ENCODE measurements at regions not wholly inside any gene's neighbourhood (a gene's known extent, or its start where the extent isn't known, plus 50 kb on each side); places are given as distances from the start of the nearest gene placed in this dataset.

DNA sequence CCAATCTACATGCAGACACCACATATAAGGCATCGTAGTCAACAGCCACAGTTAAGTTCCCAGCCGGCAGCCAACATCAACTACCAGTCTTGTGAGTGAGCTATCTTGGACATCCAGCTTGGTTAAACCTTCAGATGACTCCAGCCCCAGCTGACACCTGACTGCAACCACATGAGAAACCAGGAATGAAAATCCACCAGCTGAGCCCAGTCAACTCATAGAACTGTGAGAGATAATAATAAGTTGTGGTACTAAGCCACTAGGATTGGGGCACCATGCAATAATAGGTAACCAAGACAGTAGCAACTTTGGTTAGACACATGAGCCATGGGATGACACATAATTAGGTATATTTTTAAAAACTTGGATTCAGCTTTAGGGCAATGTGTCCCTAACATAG is 188.1 kb upstream of the BCOR start:
- POLR2A ChIA-PET = no interaction called here
- CTCF ChIA-PET = no interaction called here

DNA sequence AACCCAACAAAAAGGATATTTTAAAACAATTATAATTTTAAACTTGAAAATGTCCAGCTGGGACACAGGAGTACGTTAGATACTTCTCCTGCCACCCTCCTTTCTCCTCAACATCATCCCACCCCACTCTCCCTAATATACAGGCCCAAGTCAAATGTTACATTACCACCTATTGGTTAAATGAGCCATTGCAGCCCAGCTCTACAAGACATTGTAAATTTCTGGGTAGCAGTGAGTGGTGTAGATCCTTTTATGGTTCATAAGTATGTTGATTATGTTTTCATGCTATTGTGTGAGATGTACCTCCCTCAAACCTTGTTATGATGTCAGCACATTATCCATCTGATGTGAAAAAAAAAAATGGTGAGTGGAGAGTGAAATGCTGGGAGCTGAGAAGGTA is 187.1 kb upstream of the BCOR start:
- CTCF ChIA-PET = no interaction called here
- POLR2A ChIA-PET = no interaction called here

DNA sequence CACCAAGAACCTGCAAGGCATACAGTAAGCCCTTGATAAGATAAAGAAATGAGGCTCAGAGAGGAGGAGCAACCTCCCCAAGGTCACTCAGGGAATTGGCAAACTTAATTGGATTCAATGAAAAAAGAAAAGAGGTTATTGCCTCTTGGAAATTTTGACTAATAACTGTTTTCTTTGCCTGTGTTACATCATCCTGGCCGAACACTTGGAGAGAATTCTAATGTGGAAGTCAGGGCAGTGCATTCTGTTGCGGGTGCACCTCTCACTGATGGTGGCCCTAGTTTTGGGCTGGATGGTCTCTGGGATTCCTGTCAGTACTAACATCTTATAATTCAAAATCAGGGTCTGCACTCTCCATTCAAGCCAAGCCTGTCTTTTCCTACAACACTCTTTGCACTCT is 186.2 kb upstream of the BCOR start:
- ChIA-PET POLR2A (no interaction called here), CTCF (no interaction called here)

DNA sequence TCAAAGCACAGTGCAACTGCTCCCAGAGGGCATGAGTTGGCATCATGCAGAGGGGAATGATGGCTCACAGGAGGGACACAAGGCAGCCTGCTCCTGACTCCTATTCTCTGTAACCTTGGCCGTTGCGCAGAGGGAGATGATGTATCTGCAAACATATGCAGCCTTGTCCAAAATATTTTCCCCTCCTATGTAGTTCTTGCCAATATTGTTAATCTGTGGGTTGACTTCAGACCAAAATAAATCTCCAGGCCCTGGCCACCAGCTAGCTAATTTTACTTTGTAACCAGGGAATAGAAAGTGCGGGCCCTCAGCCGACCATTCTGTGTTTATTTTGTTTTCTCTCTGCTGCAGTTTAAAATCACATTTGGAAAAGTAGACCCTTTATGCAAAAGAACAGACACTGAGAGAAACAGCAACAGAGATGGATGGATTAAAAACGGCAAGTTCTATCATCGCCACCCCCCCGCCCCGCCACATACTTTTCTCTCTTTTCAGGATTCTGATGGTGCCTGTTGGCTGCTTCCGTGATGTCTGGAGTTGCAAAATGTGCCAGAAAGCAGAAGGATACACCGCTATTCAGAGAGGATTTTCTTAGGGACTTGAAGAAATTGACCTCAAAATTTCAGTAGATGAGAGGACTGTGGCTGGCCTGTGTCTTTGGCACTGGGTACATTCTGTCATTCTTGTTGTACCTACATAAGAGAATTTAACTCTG is 185.3 kb upstream of the BCOR start:
- CTCF ChIA-PET = no interaction called here

DNA sequence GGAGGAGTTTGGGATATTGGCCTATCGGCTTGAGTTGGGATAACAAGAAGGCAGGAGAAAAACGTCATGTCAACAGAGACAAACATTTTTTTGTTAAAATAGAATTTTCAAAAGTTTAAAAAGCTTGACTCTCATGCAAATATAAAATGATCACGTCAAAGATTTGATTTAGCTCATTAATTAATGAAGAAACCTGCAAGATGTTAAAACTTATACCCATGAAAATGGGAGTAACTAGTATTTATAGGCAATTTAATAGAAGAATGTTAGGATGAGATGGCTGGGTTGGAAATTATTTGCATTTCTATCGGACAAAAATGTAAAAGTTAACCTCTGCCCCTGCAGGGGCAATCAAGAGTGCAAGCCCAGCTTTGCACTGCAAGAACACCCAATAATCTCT is 184.6 kb upstream of the BCOR start:
- ChIA-PET CTCF (no interaction called here), POLR2A (no interaction called here)

More for the DNA sequence above, 185.3 kb upstream of the BCOR start:
- POLR2A ChIA-PET = no interaction called here

DNA sequence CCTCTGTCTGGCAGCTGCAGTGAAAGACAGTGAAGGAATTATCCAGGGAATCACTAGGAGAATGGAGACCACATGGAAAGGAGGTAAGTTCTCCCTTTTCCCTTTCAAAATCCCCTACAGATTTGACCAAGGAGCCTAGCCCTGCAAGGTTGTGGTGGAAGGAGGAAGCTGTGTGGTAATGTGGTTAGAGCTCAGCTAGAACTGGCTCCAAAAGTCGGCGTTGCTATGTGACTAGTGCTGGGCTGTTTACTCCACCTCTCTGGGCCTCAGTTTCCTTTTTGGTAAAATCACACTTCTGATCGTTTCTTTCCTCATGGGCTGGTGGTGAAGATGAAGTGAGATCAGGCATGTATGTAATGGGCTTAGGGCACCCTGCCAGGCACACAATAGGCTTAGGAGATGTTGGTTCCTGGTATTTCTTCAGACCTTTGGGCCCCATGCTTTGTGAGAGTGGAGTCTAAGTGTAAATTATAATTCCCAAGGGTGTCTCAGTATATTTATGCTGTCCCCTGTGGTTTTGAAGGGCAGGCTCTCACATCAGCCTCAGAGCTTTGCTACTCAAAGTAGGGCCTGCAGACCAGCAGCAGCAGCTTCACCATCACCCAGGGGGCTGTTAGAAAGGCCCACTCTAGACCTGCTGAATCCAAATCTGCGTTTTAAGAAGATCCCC is 183.7 kb upstream of the BCOR start:
- ChIA-PET CTCF (interaction anchor here (0.6 kb wide), 1 partner anchor 255 kb away, joined by 4 read pairs; no protein-coding TSS in a partner anchor), POLR2A (no interaction called here)

DNA sequence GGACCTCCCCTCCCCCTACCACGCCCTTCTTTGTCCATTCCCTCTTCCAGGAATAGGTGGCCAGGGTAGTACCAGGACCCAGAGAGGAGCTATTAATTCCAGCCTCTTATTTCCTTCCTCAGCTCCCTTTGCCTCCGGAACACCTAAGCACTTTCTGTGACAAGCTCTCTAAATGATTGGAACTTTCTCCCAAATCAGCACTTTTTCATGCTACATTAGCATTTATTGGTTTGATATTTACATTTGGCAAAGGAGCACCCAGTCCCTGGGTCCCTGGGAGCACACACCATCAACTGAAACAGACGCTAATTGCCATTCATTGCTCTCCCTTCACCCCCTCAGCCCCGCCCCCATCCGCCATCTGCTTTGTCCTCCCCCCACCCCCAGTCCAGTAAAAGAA is 182.0 kb upstream of the BCOR start:
- ChIA-PET CTCF (no interaction called here), POLR2A (no interaction called here)

DNA sequence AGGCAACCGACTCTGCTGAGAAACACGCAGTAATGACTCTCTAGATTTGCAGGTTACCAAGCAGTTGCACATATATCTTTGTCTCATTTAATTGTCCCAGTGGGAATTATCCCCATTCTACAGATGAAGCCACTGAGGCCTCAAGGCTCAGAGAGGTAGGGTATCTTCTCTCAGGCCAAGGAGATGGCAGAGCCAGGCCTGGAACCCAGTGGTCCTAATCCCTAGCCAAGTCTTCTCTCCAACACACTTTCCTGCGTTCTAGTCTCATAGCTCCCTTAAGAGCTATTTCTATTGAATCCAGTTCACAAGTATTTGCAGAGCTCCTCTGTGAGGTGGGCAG is 181.3 kb upstream of the BCOR start:
- ChIA-PET POLR2A (no interaction called here), CTCF (no interaction called here)

DNA sequence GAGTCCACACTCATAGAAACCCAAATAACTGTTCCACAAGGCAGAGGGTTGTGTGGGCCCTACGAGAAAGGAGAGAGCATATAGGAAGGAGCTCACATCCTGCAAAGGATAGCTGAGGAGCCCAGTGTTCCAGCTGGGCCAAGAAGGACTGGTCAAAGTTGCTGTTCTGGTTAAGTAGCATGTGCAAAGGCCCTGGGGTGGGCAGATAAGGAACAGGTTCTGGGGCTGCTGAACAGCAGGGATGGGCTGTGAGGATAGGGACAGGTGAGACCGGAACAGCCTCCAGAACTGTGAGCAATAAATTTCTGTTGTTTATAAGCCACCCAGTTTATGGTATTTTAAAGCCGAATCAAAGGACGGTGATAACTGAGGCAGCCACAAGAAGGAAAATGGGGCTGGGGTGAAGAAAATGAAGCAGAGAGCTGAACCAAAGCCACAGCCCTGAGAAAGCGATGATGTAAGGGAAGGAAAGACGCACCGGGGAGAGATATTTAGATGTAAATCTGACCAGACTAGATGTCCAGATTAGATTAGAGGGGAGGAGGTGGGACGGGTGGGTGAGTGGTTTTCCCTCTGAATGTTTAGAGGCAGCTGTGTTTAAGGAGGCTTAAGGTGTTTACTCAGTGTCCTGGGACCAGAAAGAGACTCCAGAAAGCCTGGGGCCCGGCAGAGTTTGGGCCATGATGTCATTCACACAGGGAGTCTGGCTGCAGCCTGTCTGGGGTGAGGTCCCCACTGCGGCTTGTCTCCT is 180.8 kb upstream of the BCOR start:
- ChIA-PET CTCF (no interaction called here), POLR2A (interaction anchor here (0.6 kb wide), 1 partner anchor 34 kb away, joined by 3 read pairs; no protein-coding TSS in a partner anchor)

DNA sequence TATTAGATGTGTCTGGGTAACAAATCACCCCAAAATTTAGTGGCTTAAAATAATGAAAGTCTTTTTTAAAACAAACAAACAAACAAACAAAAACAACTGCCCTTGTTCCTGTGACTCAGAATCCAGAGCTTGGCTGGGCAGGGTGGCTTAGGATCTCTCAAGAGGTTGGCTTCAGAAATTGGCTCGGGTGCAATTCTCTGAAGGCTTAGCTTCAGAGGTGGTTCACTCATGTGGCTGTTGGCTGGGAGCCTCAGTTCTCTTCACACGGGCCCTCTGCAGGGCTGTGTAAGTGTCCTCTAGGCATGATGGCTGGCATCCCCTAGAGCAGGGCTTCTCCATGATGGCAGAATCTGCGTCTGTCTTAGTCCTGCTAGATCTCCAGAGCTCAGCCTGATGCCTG is 179.9 kb upstream of the BCOR start:
- ChIA-PET POLR2A (no interaction called here), CTCF (no interaction called here)

DNA sequence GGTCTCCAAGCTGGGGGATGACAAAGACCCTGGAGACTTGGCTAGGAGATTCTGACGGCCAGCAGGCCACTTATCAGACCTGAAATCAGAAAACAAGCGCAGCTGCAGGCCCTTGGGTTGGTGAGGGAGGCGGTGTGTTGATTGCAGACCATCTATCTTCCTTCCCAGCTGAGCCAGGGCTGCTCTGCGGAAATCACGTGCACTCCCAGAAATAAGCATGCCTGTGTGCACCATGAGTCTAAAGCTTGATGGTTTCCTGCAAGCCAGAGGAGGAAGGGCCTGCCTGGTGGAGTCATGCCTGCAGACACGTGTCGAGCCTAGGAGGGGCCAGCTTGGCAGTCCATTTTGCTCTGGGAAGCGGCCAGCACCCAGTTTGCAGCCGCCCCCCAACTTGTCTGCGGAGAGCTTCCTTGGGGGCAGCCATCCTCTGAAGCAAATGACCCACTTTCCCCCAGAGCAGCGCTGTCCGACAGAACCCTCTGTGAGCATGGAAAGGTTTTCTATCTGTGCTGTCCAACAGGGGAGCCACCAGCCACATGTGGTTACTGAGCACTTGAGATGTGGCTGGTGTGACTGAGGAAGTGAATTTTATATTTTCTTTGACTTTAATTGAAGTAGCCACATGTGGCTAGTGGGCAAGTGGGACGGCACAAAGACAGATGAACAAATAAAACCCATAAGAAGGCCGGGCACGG is 175.7 kb upstream of the BCOR start:
- ChIA-PET POLR2A (no interaction called here), CTCF (no interaction called here)

DNA sequence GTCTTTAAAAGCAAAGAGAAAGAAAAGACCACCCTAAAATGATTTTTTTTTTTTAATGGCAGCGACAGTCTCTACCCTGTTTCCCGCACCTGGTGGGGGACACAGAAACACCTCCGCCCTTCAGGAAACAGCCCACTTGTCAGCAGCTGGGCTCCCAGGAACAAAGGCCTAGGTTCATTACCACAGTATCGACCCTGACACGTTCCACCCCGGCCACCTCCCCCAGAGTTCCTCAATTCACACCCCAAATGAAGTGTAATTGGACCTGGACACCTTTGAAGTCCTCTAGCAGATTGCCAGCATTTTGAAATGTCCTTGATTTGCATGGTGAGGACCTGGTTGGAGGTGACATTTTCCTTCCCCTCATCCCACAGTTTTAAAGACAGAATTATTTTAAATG is 175.0 kb upstream of the BCOR start:
- ChIA-PET CTCF (no interaction called here), POLR2A (no interaction called here)

DNA sequence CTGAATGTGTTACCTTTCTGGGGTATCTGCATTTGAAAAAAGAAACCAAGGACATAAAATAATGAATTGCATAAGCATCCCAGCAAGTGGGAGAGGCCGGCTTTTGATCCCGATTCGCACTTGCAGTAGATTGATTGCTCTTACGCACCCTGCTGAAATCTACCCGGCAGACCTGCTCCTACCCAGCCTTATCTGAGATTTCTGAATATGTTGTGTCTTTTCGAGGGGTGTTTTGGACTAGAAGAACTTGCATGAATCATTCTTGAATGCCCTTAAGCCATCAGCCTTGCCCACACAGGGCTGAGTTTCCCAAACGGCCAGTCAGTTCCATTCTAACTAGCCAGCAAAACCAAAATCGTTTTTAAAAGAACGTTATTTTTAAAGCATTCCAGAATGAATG is 174.4 kb upstream of the BCOR start:
- ChIA-PET POLR2A (no interaction called here), CTCF (no interaction called here)

DNA sequence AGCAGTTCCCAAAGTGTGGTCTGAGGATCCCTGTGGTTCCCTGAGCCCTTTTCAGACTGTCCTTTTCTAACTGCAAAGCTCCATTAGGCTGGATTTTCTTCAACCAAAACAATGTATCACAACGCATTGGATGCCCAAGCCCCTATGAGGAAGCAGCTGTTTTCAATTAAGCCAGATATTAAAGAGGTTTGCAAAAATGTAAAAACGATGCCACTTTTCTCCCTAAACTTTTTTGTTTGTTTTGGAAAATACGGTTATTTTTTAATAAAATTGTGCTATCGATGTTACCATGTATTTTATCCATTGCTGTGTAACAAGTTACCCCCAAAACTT is 170.4 kb upstream of the BCOR start:
- POLR2A ChIA-PET = no interaction called here
- CTCF ChIA-PET = no interaction called here

DNA sequence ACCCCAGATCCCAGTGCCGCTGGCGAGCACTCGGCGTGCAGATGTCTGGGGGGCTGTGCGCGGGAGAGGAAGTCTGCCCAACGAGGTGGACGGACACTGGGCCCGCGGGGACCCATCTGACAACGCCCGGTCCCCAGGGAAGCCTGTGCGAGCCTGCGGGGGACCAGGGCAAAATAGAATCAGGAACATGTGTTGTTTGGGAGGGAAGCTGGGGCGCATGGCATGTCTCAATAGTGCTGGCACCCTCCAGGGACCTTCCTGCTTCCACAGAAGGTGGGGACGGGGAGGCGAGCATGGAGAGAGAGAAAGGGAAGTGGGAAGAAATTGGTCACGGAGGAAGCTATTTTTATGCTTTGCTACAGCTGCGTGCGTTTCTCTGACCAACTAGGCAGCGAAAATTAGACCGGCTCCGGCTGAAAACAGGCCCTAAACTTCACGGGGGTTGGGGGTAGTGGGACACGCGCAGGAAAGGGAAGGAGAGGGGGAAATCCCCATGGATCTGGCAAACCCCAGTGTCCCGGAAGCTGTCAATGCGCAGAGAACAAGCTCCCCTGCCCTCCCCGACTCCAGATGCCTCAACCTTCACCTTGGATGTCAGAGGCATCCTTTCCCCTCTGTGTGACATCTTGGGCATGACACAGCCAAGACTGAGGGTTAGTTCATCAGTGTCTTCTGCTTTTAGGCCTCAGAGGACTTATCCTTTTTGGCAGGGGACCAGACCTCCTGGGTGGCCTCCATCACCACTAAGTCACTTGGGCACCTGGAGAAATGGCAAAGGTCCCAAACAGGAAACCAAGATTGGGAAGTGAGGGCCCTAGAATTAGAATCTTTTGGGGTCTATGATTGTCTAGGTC is 169.8 kb upstream of the BCOR start:
- ChIA-PET CTCF (interaction anchor here (0.5 to 1.0 kb wide), 2 partner anchors 52 to 99 kb away, joined by 3 read pairs; no protein-coding TSS in a partner anchor), POLR2A (no interaction called here)

DNA sequence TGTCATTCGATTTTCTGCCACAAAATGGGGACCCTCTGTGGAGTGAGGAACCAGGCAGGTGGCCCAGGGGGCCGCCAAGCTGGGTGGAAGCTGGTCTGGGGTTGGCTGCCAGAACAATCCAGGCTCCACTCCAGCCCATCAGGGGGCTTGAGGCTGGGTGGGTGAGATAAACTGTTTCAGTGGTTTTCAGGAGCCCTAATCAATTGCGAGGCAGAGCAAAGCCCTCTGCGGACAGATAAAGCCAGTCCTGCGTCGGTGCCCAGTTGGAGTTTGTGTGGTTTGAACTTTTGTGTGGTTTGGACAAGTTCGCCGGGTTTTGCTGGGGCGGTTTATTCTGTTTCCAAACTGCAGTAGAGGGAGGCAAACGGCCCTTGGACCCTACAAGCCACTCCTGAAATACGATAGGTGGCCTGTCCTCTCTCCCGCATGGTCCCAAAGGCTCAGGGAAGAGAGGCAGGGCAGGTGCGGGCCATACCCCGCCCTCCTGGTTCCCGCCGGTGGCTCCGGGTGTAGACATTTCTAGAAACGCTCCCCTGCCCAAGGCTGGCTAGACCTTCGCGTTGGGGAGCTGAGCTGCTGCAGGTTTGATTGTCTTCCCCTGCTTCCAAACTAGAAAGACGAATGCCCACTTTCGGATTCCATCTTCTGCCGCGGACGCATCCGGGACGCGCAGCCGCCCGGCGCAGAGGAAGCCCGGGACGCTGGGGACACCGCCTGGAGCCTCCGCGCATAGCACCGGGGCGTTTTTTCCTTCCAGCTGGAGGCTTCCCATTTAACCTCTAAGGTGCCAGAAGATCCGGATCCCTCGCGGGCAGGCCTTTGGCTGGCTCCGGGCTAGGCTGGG is 169.0 kb upstream of the BCOR start:
- POLR2A ChIA-PET = no interaction called here
- CTCF ChIA-PET = interaction anchor here (0.5 to 1.0 kb wide), 2 partner anchors 51 to 98 kb away, joined by 3 read pairs; no protein-coding TSS in a partner anchor

DNA sequence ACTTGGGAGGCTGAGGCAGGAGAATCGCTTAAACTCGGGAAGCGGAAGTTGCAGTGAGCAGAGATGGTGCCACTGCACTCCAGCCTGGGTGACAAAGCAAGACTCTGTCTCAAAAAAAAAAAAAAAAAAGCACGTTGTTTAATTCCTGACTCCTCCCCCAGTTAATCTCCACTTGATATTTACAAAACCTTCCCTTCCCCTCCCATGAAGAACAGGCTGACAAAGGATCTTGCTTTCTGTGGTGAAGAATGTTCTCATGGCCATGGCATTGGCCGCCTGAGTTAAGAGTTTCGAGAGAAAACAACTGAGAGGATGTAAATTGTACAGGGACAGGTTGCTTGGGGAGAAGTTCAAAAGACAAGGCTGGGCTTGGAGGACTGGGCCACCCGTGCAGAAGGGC is 168.2 kb upstream of the BCOR start:
- POLR2A ChIA-PET = no interaction called here
- CTCF ChIA-PET = no interaction called here

DNA sequence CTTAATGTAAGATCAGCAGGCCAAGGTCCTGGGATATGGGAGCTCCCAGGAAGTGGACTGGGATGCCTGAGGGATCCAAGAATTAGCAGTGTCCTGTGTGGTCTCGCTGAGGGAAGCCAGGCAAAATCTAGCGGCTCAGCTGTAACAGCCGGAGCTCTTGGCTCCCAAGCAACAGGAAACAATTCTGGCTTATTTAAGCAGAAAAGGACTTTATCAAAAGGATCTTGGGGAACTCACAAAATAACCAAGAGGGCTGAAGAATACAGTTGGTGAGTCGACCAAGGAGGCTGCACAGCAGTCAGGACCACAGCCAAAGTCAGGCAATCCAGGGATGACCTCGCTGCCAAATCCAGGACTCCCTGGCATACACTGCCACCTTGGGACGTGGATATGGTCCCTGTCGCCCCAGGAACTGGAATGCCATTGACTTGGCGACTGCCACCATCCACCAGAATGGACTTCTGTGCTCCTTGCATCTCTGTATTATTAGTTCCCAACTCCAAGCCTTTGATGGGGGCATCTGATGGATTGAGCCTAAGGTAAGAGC is 165.3 kb upstream of the BCOR start:
- CTCF ChIA-PET = no interaction called here
- POLR2A ChIA-PET = no interaction called here
